ENCODE measurements at regions not wholly inside any gene's neighbourhood (a gene's known extent, or its start where the extent isn't known, plus 50 kb on each side); places are given as distances from the start of the nearest gene placed in this dataset.

GRCh38 chr5:74406844-74407243 lies 233.7 kb downstream of the ENC1 start:
- in situ Hi-C loops (cut with HindIII; ENCODE audit: low sequenced_read_pairs): no loop called here
- H3K4me3 ChIP-seq (ENCODE audit: low read depth, low read length): no peak overlapping the region
- no peak for DNase-seq (ENCODE audit: low read depth, low spot score)
- no peak for TF ChIP-seq CTCF (IDR thresholded peaks at IDR 0.05; ENCODE audit: low read depth, low read length)

- no peak for DNase-seq (ENCODE audit: low read depth, low spot score)
- TF ChIP-seq CTCF (IDR thresholded peaks at IDR 0.05; ENCODE audit: low read depth, low read length): no peak
- in situ Hi-C loops (cut with HindIII; ENCODE audit: low sequenced_read_pairs): no loop called here
- no peak overlapping the region for H3K4me3 ChIP-seq (ENCODE audit: low read depth, low read length)
These were observed 234.9 kb downstream of the ENC1 start for GRCh38 chr5:74405593-74405992.

- DNase-seq (ENCODE audit: low read depth, low spot score): no peak
- TF ChIP-seq CTCF (IDR thresholded peaks at IDR 0.05; ENCODE audit: low read depth, low read length): no peak
- in situ Hi-C loops (cut with HindIII; ENCODE audit: low sequenced_read_pairs): no loop called here
- no peak overlapping the region for H3K4me3 ChIP-seq (ENCODE audit: low read depth, low read length)
These were observed 235.7 kb downstream of the ENC1 start for GRCh38 chr5:74404574-74405508.

GRCh38 chr5:74403771-74404170 lies 236.8 kb downstream of the ENC1 start:
- no peak for DNase-seq (ENCODE audit: low read depth, low spot score)
- no peak for TF ChIP-seq CTCF (IDR thresholded peaks at IDR 0.05; ENCODE audit: low read depth, low read length)
- H3K4me3 ChIP-seq (ENCODE audit: low read depth, low read length): no peak overlapping the region
- in situ Hi-C loops (cut with HindIII; ENCODE audit: low sequenced_read_pairs): no loop called here

- TF ChIP-seq CTCF (IDR thresholded peaks at IDR 0.05; ENCODE audit: low read depth, low read length): no peak
- no peak overlapping the region for H3K4me3 ChIP-seq (ENCODE audit: low read depth, low read length)
- in situ Hi-C loops (cut with HindIII; ENCODE audit: low sequenced_read_pairs): no loop called here
- no peak for DNase-seq (ENCODE audit: low read depth, low spot score)
These were observed 238.0 kb downstream of the ENC1 start for GRCh38 chr5:74402553-74402952.

- in situ Hi-C loops (cut with HindIII; ENCODE audit: low sequenced_read_pairs): no loop called here
- no peak for DNase-seq (ENCODE audit: low read depth, low spot score)
These were observed 238.6 kb downstream of the ENC1 start for GRCh38 chr5:74401946-74402320.

More at GRCh38 chr5:74401946-74402320, 238.6 kb downstream of the ENC1 start:
- no peak for TF ChIP-seq CTCF (IDR thresholded peaks at IDR 0.05; ENCODE audit: low read depth, low read length)
- no peak overlapping the region for H3K4me3 ChIP-seq (ENCODE audit: low read depth, low read length)

Measured in astrocyte of the spinal cord (primary cell).